OCI-LY7 (cell line): ENCODE measurements at regions not wholly inside any gene's neighbourhood (a gene's known extent, or its start where the extent isn't known, plus 50 kb on each side); places are given as distances from the start of the nearest gene placed in this dataset.

ENCODE experiments used
- EZH2phosphoT487 ChIP-seq: fragments of 200-600 bp; sonication (generic); IDR thresholded peaks from 2 replicates; pipeline ENCODE4 v1.6.1; 2018; ENCODE audit warnings: low read depth, borderline replicate concordance, mild to moderate bottlenecking, mixed run types, antibody characterized with exemption, low read length, moderate library complexity, mixed read lengths
- TF ChIP-seq, protein P1 (sequence below): fragments of 200-600 bp; sonication (generic); conservative IDR thresholded peaks from 2 replicates; pipeline ENCODE4 v1.5.1; 2014; ENCODE audit warnings: mild to moderate bottlenecking, antibody characterized with exemption, low read length, moderate library complexity, mixed read lengths

DNA sequence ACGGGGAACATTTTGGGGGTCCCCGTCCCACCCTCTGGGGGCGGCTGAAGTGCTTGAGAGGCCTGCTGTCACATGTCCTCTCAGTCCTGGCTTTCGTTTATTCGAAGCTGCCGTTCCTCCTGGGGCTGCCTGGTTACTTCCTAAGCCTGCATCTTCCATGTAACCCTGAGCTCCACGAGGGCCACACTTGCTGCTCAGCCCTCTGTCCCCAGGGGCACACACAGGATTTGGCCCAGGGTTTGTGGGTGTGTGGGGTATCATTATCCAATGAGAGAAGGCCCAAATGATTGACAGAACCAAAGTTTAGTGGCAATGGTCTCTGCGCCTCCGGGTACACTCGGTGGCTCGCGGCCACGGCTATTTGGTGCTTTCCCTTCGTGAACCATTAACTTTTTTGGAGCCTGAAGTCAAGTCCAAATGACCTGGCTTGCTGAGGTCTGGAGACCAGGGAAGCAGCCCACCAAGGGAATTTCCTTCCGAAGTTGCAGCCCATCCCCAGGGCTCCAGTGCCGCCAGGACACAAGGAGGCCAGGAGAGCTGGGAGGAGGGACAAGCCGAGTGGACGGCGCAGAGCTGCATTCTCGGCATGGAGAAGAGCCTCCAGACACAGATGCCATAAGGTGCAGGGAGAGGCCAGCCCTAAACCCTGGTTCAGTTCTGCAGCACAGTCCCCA, 131.4 kb upstream of the FOXF1 start:
- TF ChIP-seq, protein P1, sequence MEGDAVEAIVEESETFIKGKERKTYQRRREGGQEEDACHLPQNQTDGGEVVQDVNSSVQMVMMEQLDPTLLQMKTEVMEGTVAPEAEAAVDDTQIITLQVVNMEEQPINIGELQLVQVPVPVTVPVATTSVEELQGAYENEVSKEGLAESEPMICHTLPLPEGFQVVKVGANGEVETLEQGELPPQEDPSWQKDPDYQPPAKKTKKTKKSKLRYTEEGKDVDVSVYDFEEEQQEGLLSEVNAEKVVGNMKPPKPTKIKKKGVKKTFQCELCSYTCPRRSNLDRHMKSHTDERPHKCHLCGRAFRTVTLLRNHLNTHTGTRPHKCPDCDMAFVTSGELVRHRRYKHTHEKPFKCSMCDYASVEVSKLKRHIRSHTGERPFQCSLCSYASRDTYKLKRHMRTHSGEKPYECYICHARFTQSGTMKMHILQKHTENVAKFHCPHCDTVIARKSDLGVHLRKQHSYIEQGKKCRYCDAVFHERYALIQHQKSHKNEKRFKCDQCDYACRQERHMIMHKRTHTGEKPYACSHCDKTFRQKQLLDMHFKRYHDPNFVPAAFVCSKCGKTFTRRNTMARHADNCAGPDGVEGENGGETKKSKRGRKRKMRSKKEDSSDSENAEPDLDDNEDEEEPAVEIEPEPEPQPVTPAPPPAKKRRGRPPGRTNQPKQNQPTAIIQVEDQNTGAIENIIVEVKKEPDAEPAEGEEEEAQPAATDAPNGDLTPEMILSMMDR = no peak
- TF ChIP-seq EZH2phosphoT487 = no peak
